Kidney epithelial cell (primary cell): ENCODE measurements at regions not wholly inside any gene's neighbourhood (a gene's known extent, or its start where the extent isn't known, plus 50 kb on each side); places are given as distances from the start of the nearest gene placed in this dataset.

Experiments
- DNase-seq: peaks from one replicate; pipeline ENCODE4 v3.0.0-alpha.2; 2010; ENCODE audit warnings: low read depth
- H3K27me3 ChIP-seq: 2 replicates; pipeline ENCODE4 v1.6.0; 2011; ENCODE audit warnings: low read length; ENCODE audit not compliant: control insufficient read depth, insufficient read depth
- H3K36me3 ChIP-seq: 2 replicates; pipeline ENCODE4 v1.5.1; 2011; ENCODE audit warnings: low read length; ENCODE audit not compliant: control insufficient read depth, insufficient read depth
- H3K4me3 ChIP-seq: 2 replicates; pipeline ENCODE4 v1.5.1; 2011; ENCODE audit warnings: low read depth, mild to moderate bottlenecking, control low read depth, low read length
- CTCF ChIP-seq: IDR thresholded peaks from 2 replicates; pipeline ENCODE4 v1.5.1; 2011; ENCODE audit warnings: mild to moderate bottlenecking, moderate library complexity, low read length, control low read depth, inconsistent platforms; ENCODE audit not compliant: insufficient read depth, poor library complexity, severe bottlenecking

DNA sequence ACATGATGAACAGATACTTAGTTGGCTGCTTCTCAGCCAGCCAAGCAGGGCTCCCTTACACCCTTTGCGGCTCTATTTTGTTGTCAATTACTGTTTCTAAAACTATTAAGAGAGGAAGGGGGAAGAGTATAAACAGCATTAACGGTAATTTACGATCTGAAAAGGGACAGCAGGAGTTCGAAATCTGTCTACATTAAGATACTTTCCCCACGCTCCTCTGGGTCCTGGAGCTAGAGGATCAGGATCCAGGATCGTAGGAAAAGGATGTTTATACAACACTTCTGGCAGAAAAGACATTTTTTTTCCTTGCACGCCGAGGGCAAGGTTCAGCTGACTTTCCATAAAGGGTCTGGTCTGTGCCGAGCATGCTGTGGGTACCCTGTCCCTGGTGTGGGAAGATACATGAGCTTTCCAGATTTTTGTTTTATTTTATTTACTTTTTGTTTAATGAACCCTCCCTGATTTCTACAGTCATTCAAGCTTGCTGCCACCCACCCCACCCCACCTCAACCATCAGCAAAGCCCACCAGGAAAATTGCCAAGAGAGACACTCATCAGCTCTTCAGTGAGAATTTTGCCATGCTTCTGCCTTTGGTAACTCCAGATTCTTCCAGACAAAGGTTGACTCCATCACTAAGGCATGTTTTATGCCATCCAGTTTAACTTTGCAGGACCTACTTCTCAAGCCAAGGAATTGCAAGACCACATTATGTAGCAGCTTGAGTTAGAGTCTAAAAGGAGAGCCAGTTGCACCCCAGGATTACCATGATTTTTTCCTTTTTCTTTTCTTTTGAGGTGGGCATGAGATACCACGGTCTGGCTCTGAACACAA lies 188.1 kb downstream of the QDPR start:
- Histone ChIP-seq H3K4me3 (no peak overlapping the region), H3K36me3 (no peaks in the 10 kb centered on the region), H3K27me3 (no peaks in the 10 kb centered on the region)
- TF ChIP-seq CTCF = no peak
- DNase-seq = no peak

DNA sequence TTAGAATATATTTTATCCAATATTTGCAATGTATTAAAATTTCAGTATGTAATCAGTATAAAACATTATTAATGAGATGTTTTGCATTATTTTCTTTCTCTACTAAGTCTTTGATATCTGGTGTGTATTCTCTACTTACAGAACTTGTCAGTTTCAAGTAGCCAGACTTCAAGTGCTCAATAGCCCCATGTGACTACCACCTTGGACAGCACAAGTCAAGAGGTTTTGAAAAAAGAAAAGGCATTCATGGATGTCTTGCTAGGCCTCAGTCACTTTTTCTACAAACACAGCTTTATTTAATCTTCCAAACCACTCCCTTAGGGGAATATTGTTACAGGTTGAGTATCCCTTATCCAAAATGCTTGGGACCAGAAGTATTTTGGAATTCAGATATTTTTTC lies 189.4 kb downstream of the QDPR start:
- no peak for DNase-seq
- Histone ChIP-seq H3K27me3 (no peaks in the 10 kb centered on the region), H3K4me3 (no peak overlapping the region), H3K36me3 (no peaks in the 10 kb centered on the region)
- no peak for TF ChIP-seq CTCF

DNA sequence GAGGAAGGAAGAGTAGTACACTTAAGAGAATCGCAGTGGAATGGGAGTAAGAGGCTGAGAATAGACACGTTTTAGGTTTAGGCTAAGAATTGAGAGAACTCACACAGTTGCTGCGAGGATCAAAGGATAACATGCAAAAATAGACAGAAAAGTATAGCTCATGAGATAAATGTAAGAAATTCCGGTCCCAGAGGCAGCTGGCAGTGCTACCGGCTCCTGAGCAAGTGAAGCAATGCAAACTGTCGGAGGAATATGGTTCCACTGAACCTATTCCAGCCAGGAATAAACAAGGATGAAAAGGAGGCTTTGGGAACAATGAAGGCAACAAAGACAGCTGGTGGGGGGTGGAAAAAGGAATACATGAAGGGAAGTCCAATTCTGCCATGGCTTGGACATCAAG lies 191.8 kb downstream of the QDPR start:
- TF ChIP-seq CTCF = no peak
- no peaks in the 10 kb centered on the region for H3K36me3 ChIP-seq
- no peak overlapping the region for H3K4me3 ChIP-seq
- H3K27me3 ChIP-seq = no peaks in the 10 kb centered on the region
- DNase-seq = no peak

- no peak for TF ChIP-seq CTCF
- Histone ChIP-seq H3K4me3 (no peak overlapping the region), H3K27me3 (no peaks in the 10 kb centered on the region), H3K36me3 (no peaks in the 10 kb centered on the region)
- DNase-seq = no peak
Measured at GRCh38 chr4:17317526-17317925, 194.4 kb downstream of the QDPR start.

DNA sequence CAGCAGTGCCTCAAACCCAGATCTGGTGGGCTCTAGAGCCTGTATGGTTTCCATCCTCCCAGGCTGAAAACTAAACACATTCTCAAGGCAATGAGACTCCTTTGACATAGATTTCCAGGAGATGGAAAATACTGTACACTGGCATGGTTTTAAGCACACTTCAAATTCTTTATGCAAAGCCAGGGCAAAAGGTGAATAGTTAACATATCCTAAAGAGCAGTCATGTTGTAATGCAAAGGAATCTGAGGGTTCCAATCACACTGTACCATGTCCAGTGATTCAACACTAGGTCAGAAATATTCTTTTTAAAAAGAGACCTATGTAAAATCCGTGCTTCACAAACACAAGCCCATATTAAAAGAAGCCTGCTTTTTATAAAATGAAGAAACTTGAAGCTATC lies 195.3 kb downstream of the QDPR start:
- Histone ChIP-seq H3K27me3 (no peaks in the 10 kb centered on the region), H3K36me3 (no peaks in the 10 kb centered on the region), H3K4me3 (no peak overlapping the region)
- TF ChIP-seq CTCF = no peak
- DNase-seq = no peak

DNA sequence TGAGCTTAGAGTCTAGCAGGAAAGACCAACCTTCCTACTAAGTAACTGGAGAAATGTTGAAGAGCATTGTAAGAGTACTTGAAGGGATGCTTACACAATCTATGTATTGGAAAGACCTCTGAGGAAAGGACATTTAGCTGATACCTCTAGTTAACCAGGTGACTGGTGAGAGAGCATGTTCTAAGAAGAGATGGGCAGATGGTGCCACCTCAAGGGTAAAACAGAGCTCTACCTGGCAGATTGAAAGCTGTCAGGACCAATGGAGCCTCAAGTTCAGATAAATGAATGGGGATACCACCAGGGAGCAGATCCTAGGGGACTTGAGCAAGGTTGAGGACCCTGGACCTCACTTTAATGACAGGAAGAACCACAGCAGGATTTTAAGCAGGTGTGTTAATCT lies 196.4 kb downstream of the QDPR start:
- no peak overlapping the region for H3K4me3 ChIP-seq
- no peak for DNase-seq
- H3K27me3 ChIP-seq = no peaks in the 10 kb centered on the region
- no peak for TF ChIP-seq CTCF
- H3K36me3 ChIP-seq = no peaks in the 10 kb centered on the region
